HL-60 (cell line): ENCODE measurements at regions not wholly inside any gene's neighbourhood (a gene's known extent, or its start where the extent isn't known, plus 50 kb on each side); places are given as distances from the start of the nearest gene placed in this dataset.

Experiments used
- DNase-seq, 2 experiments: peaks; one replicate each; pipeline ENCODE4 v3.0.0-alpha.2; 2010 to 2020; ENCODE audit warnings: low read depth in 1 of 2, low spot score in 1 of 2
- H3K27ac ChIP-seq: fragments of 250-450 bp; sonication (Bioruptor Pico); replicated peaks from 2 replicates; pipeline ENCODE4 v1.5.1; 2020; ENCODE audit warnings: mild to moderate bottlenecking, moderate library complexity
- H3K27me3 ChIP-seq: fragments of 250-450 bp; sonication (Bioruptor Pico); 2 replicates; pipeline ENCODE4 v1.5.1; 2021; ENCODE audit warnings: mild to moderate bottlenecking, moderate library complexity; ENCODE audit not compliant: insufficient read depth, poor library complexity, severe bottlenecking
- H3K4me3 ChIP-seq: replicated peaks from 2 replicates; pipeline ENCODE4 v1.5.1; 2011; ENCODE audit warnings: mild to moderate bottlenecking, control low read depth, low read length; ENCODE audit not compliant: insufficient read depth
- GABPA ChIP-seq: IDR thresholded peaks from 2 replicates; pipeline ENCODE4 v1.6.1; 2012; ENCODE audit warnings: low read depth
- POLR2AphosphoS5 ChIP-seq: IDR thresholded peaks from 2 replicates; pipeline ENCODE4 v1.6.1; 2012; ENCODE audit warnings: low read depth
- SPI1 ChIP-seq: IDR thresholded peaks from 2 replicates; pipeline ENCODE4 v1.6.1; 2012; ENCODE audit warnings: low read depth, mild to moderate bottlenecking, borderline replicate concordance
- TF ChIP-seq, protein P1 (sequence below): IDR thresholded peaks from 2 replicates; pipeline ENCODE4 v1.6.1; 2012; ENCODE audit warnings: low read depth; ENCODE audit not compliant: insufficient replicate concordance
- TF ChIP-seq, protein P2 (sequence below): IDR thresholded peaks from one replicate; pipeline ENCODE4 v1.5.1; 2011; ENCODE audit warnings: low read length, control low read depth, inconsistent platforms; ENCODE audit not compliant: insufficient read depth

DNA sequence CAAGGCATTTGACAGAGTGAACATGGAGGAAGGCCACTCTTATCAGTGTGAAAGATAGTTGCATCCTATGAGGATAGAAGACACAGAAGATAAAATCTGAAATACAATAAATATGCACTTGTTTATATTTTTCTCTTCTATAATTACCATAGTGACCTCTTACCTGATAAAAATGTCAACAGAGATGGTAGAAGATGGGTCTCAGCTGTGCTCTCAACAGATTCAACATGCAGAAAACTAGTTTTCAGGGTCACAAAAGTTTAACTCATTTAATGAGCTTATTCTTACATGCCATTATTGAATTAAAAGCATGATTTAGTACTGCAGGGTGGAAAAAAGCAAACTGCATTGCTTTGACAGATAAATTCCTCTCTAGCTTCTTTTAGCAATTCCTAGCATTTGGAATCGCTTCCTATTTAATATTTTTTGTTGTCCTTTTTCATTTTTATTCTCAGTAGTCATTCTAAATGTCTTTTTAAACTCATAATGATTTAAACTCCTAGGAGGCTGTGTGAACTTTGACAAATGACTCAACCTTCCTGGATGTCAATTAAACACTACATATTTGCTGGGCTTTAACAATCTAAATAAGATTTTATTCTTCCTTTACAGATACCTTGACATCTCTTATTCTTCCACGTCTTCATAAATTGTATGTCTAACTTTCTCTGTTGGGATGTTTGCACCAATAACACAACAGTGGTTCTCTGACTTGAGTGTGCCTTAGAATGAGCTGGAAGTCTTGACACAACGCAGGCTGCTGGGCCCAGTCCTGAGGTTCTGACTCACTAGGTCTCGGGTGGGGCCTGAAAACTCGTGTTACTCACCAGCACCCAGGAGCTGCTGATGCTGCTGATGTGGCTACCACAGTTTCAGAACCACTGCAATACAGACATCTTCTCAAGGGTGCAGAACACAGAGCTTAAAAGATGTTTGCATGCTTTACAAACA, 565.5 kb upstream of the IGFBP3 start:
- Histone ChIP-seq H3K27me3 (no peaks in the 10 kb centered on the region), H3K27ac (no peak overlapping the region), H3K4me3 (no peak overlapping the region)
- no peak for TF ChIP-seq GABPA
- no peak for TF ChIP-seq POLR2AphosphoS5
- TF ChIP-seq SPI1 = no peak
- TF ChIP-seq, protein P1, sequence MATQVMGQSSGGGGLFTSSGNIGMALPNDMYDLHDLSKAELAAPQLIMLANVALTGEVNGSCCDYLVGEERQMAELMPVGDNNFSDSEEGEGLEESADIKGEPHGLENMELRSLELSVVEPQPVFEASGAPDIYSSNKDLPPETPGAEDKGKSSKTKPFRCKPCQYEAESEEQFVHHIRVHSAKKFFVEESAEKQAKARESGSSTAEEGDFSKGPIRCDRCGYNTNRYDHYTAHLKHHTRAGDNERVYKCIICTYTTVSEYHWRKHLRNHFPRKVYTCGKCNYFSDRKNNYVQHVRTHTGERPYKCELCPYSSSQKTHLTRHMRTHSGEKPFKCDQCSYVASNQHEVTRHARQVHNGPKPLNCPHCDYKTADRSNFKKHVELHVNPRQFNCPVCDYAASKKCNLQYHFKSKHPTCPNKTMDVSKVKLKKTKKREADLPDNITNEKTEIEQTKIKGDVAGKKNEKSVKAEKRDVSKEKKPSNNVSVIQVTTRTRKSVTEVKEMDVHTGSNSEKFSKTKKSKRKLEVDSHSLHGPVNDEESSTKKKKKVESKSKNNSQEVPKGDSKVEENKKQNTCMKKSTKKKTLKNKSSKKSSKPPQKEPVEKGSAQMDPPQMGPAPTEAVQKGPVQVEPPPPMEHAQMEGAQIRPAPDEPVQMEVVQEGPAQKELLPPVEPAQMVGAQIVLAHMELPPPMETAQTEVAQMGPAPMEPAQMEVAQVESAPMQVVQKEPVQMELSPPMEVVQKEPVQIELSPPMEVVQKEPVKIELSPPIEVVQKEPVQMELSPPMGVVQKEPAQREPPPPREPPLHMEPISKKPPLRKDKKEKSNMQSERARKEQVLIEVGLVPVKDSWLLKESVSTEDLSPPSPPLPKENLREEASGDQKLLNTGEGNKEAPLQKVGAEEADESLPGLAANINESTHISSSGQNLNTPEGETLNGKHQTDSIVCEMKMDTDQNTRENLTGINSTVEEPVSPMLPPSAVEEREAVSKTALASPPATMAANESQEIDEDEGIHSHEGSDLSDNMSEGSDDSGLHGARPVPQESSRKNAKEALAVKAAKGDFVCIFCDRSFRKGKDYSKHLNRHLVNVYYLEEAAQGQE = no peak
- DNase-seq = no peak

- TF ChIP-seq POLR2AphosphoS5 = no peak
- no peaks in the 10 kb centered on the region for H3K27me3 ChIP-seq
- H3K4me3 ChIP-seq = no peak overlapping the region
- no peak for DNase-seq
- no peak overlapping the region for H3K27ac ChIP-seq
These were observed 564.5 kb upstream of the IGFBP3 start for GRCh38 chr7:46485481-46486065.

DNA sequence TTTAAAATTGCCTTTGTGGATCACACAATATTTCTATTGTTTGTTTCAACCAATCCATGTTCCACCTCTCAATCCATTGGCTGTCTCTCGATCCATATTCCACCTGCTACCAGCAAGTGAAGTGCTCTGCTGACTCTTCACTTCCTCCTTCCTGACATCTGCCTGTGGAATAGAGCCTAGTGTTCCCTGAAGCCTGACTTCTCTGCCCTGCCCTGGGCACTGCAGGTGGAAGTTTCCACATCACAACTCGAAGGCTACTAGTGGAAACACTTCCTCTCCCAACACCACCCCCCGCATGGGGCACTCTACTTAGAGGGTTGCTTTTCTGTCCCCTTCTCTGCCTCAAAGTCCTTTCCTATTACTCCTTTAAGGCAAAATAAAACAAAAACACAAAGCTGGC, 563.8 kb upstream of the IGFBP3 start:
- no peak for DNase-seq
- Histone ChIP-seq H3K4me3 (no peak overlapping the region), H3K27ac (no peak overlapping the region), H3K27me3 (no peaks in the 10 kb centered on the region)
- TF ChIP-seq POLR2AphosphoS5 = no peak
- no peak for TF ChIP-seq GABPA
- TF ChIP-seq, protein P2, sequence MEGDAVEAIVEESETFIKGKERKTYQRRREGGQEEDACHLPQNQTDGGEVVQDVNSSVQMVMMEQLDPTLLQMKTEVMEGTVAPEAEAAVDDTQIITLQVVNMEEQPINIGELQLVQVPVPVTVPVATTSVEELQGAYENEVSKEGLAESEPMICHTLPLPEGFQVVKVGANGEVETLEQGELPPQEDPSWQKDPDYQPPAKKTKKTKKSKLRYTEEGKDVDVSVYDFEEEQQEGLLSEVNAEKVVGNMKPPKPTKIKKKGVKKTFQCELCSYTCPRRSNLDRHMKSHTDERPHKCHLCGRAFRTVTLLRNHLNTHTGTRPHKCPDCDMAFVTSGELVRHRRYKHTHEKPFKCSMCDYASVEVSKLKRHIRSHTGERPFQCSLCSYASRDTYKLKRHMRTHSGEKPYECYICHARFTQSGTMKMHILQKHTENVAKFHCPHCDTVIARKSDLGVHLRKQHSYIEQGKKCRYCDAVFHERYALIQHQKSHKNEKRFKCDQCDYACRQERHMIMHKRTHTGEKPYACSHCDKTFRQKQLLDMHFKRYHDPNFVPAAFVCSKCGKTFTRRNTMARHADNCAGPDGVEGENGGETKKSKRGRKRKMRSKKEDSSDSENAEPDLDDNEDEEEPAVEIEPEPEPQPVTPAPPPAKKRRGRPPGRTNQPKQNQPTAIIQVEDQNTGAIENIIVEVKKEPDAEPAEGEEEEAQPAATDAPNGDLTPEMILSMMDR = no peak
- TF ChIP-seq, protein P1 = no peak
- no peak for TF ChIP-seq SPI1

- Histone ChIP-seq H3K27ac (no peak overlapping the region), H3K4me3 (no peak overlapping the region), H3K27me3 (no peaks in the 10 kb centered on the region)
- DNase-seq = no peak
- TF ChIP-seq, protein P1 = no peak
- TF ChIP-seq, protein P2 = no peak
- TF ChIP-seq SPI1 (no peak), POLR2AphosphoS5 (no peak), GABPA (no peak)
These were observed 559.5 kb upstream of the IGFBP3 start for GRCh38 chr7:46480619-46481018.
